Nephron progenitor cell (in vitro differentiated cells): ENCODE measurements at regions not wholly inside any gene's neighbourhood (a gene's known extent, or its start where the extent isn't known, plus 50 kb on each side); places are given as distances from the start of the nearest gene placed in this dataset.

Experiments used
- DNase-seq: peaks from one replicate; pipeline ENCODE4 v3.0.0; 2021
- H3K27ac Mint-ChIP-seq: 2 replicates; pipeline ENCODE4 v1.8.0; 2021; ENCODE audit warnings: mild to moderate bottlenecking, moderate library complexity, mixed read lengths
- H3K27me3 Mint-ChIP-seq: 2 replicates; pipeline ENCODE4 v1.8.0; 2021; ENCODE audit warnings: mild to moderate bottlenecking, low read depth, mixed read lengths; ENCODE audit not compliant: poor library complexity
- H3K36me3 Mint-ChIP-seq: 2 replicates; pipeline ENCODE4 v1.8.0; 2021; ENCODE audit warnings: low read depth, mixed read lengths
- H3K4me1 Mint-ChIP-seq: 2 replicates; pipeline ENCODE4 v1.8.0; 2021; ENCODE audit warnings: mixed read lengths
- H3K4me3 Mint-ChIP-seq: 2 replicates; pipeline ENCODE4 v1.8.0; 2021; ENCODE audit warnings: mild to moderate bottlenecking, moderate library complexity, mixed read lengths
- H3K9me3 Mint-ChIP-seq: 2 replicates; pipeline ENCODE4 v1.8.0; 2021; ENCODE audit warnings: mild to moderate bottlenecking, moderate library complexity, mixed read lengths
- CTCF ChIP-seq: fragments of 200-600 bp; sonication (generic); IDR thresholded peaks from 2 replicates; pipeline ENCODE4 v1.5.0; 2021; ENCODE audit warnings: antibody characterized with exemption

- Mint-ChIP-seq H3K4me1 (no peaks in the 10 kb centered on the region), H3K27me3 (no peaks in the 10 kb centered on the region), H3K9me3 (no peaks in the 10 kb centered on the region), H3K27ac (no peak overlapping the region), H3K4me3 (no peak overlapping the region), H3K36me3 (no peaks in the 10 kb centered on the region)
- no peak for DNase-seq
- no peak for TF ChIP-seq CTCF
Measured at GRCh38 chr2:83386549-83386948, 1072.5 kb downstream of the SUCLG1 start.

- H3K27ac Mint-ChIP-seq = no peak overlapping the region
Measured at GRCh38 chr2:83378921-83379320, 1080.2 kb downstream of the SUCLG1 start.

GRCh38 chr2:83376731-83377130 is 1082.3 kb downstream of the SUCLG1 start:
- H3K4me3 Mint-ChIP-seq = no peak overlapping the region
- H3K4me1 Mint-ChIP-seq = no peaks in the 10 kb centered on the region
- H3K27ac Mint-ChIP-seq = no peak overlapping the region
- H3K9me3 Mint-ChIP-seq = peaks cover 9% of the 10 kb centered on the region
- TF ChIP-seq CTCF = no peak
- no peak for DNase-seq
- H3K36me3 Mint-ChIP-seq = no peaks in the 10 kb centered on the region
- H3K27me3 Mint-ChIP-seq = no peaks in the 10 kb centered on the region

More at GRCh38 chr2:83378921-83379320, 1080.2 kb downstream of the SUCLG1 start:
- TF ChIP-seq CTCF = no peak
- Mint-ChIP-seq H3K4me3 (no peak overlapping the region), H3K27me3 (no peaks in the 10 kb centered on the region), H3K36me3 (no peaks in the 10 kb centered on the region), H3K4me1 (no peaks in the 10 kb centered on the region), H3K9me3 (peaks cover 9% of the 10 kb centered on the region)
- no peak for DNase-seq

GRCh38 chr2:83370419-83370762 is 1088.7 kb downstream of the SUCLG1 start:
- DNase-seq = no peak
- Mint-ChIP-seq H3K27ac (no peak overlapping the region), H3K36me3 (no peaks in the 10 kb centered on the region), H3K4me3 (no peak overlapping the region), H3K4me1 (no peaks in the 10 kb centered on the region), H3K27me3 (no peaks in the 10 kb centered on the region), H3K9me3 (no peaks in the 10 kb centered on the region)
- TF ChIP-seq CTCF = no peak

- H3K27me3 Mint-ChIP-seq = no peaks in the 10 kb centered on the region
- no peak for TF ChIP-seq CTCF
- DNase-seq = no peak
Measured at GRCh38 chr2:83369601-83370418, 1089.3 kb downstream of the SUCLG1 start.

GRCh38 chr2:83368916-83369315 is 1090.2 kb downstream of the SUCLG1 start:
- Mint-ChIP-seq H3K4me1 (no peaks in the 10 kb centered on the region), H3K27me3 (no peaks in the 10 kb centered on the region), H3K27ac (no peak overlapping the region), H3K9me3 (no peaks in the 10 kb centered on the region), H3K4me3 (no peak overlapping the region), H3K36me3 (no peaks in the 10 kb centered on the region)
- no peak for DNase-seq
- no peak for TF ChIP-seq CTCF

More at GRCh38 chr2:83369601-83370418, 1089.3 kb downstream of the SUCLG1 start:
- no peak overlapping the region for H3K4me3 Mint-ChIP-seq
- no peaks in the 10 kb centered on the region for H3K4me1 Mint-ChIP-seq
- H3K36me3 Mint-ChIP-seq = no peaks in the 10 kb centered on the region
- H3K27ac Mint-ChIP-seq = no peak overlapping the region
- no peaks in the 10 kb centered on the region for H3K9me3 Mint-ChIP-seq
